ENCODE measurements at regions not wholly inside any gene's neighbourhood (a gene's known extent, or its start where the extent isn't known, plus 50 kb on each side); places are given as distances from the start of the nearest gene placed in this dataset.
"Not testable (repeated sequence)": the region's sequence is repeated elsewhere in the genome, so short reads cannot be mapped to it uniquely, and the experiment has no call there.

DNA sequence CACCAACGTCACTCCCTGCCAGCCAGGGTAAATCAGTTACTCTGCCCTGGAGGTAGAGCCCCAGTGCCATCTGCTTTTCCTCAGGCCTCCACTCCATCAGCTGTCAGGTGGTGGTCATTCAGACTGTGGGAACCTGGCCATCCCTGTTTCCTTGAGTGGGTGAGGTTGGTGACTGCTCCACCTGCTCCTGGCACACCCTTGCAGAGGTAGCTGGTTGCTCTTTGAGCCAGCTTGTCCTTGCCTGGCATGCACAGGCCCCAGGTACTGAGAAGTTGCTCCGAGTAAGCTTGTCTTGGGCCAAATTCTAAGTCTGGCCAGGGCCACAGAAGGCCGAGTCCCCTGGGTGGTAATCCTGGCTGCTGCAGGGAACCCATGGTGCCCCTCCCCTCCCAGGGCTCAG is 248.3 kb downstream of the CWH43 start:
- TF ChIP-seq, protein P1, sequence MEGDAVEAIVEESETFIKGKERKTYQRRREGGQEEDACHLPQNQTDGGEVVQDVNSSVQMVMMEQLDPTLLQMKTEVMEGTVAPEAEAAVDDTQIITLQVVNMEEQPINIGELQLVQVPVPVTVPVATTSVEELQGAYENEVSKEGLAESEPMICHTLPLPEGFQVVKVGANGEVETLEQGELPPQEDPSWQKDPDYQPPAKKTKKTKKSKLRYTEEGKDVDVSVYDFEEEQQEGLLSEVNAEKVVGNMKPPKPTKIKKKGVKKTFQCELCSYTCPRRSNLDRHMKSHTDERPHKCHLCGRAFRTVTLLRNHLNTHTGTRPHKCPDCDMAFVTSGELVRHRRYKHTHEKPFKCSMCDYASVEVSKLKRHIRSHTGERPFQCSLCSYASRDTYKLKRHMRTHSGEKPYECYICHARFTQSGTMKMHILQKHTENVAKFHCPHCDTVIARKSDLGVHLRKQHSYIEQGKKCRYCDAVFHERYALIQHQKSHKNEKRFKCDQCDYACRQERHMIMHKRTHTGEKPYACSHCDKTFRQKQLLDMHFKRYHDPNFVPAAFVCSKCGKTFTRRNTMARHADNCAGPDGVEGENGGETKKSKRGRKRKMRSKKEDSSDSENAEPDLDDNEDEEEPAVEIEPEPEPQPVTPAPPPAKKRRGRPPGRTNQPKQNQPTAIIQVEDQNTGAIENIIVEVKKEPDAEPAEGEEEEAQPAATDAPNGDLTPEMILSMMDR (IDR thresholded peaks at IDR 0.05) = not testable (repeated sequence)
- not testable (repeated sequence) for TF ChIP-seq POLR2A (IDR thresholded peaks at IDR 0.05)
